HFFc6 (cell line): ENCODE measurements at regions not wholly inside any gene's neighbourhood (a gene's known extent, or its start where the extent isn't known, plus 50 kb on each side); places are given as distances from the start of the nearest gene placed in this dataset.

Experiments used
- DNase-seq: peaks from one replicate; pipeline ENCODE4 v3.0.0-alpha.2; 2018
- H3K27ac Mint-ChIP-seq: 2 replicates; pipeline ENCODE4 v1.8.0; 2020; ENCODE audit warnings: mild to moderate bottlenecking, mixed read lengths
- H3K27me3 Mint-ChIP-seq: 2 replicates; pipeline ENCODE4 v1.8.0; 2021; ENCODE audit warnings: mild to moderate bottlenecking, moderate library complexity, mixed read lengths; ENCODE audit not compliant: insufficient read depth
- H3K36me3 Mint-ChIP-seq: 2 replicates; pipeline ENCODE4 v1.8.0; 2021; ENCODE audit warnings: low read depth, mixed read lengths
- H3K4me1 Mint-ChIP-seq: 2 replicates; pipeline ENCODE4 v1.8.0; 2020; ENCODE audit warnings: low read depth, mixed read lengths
- H3K4me3 Mint-ChIP-seq: 2 replicates; pipeline ENCODE4 v1.8.0; 2020; ENCODE audit warnings: mild to moderate bottlenecking, moderate library complexity, mixed read lengths
- H3K9me3 Mint-ChIP-seq: 2 replicates; pipeline ENCODE4 v1.8.0; 2020; ENCODE audit warnings: mild to moderate bottlenecking, mixed read lengths
- TF ChIP-seq, protein P1 (sequence below): fragments of 200-600 bp; sonication (generic); IDR thresholded peaks from 2 replicates; pipeline ENCODE4 v1.5.0; 2021; ENCODE audit warnings: antibody characterized with exemption, mild to moderate bottlenecking

DNA sequence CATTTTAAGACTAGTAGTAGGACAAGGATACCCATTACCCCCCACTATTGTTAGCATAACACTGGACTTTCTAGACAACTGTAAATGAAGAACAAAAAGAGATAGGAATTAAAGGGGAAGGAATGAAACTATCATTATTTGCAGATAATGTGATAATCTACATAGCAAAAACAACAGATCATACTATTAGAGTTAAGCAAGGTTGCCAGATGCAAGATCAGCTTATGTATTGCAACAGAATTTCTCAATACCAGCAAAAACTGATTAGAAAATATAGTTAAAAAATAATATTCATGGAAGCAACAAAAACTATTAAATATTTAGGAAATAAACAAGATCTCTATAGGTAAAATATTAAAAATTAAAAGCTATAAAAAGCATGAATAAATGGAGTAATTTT, 194.4 kb upstream of the SPRED2 start:
- H3K27me3 Mint-ChIP-seq = peaks cover 24% of the 10 kb centered on the region
- peaks cover 22% of the 10 kb centered on the region for H3K4me1 Mint-ChIP-seq
- DNase-seq = no peak
- no peak overlapping the region for H3K27ac Mint-ChIP-seq
- H3K9me3 Mint-ChIP-seq = no peaks in the 10 kb centered on the region
- peaks cover 4% of the 10 kb centered on the region; the same call in 1 of the 2 replicates for H3K36me3 Mint-ChIP-seq
- TF ChIP-seq, protein P1, sequence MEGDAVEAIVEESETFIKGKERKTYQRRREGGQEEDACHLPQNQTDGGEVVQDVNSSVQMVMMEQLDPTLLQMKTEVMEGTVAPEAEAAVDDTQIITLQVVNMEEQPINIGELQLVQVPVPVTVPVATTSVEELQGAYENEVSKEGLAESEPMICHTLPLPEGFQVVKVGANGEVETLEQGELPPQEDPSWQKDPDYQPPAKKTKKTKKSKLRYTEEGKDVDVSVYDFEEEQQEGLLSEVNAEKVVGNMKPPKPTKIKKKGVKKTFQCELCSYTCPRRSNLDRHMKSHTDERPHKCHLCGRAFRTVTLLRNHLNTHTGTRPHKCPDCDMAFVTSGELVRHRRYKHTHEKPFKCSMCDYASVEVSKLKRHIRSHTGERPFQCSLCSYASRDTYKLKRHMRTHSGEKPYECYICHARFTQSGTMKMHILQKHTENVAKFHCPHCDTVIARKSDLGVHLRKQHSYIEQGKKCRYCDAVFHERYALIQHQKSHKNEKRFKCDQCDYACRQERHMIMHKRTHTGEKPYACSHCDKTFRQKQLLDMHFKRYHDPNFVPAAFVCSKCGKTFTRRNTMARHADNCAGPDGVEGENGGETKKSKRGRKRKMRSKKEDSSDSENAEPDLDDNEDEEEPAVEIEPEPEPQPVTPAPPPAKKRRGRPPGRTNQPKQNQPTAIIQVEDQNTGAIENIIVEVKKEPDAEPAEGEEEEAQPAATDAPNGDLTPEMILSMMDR = no peak
- H3K4me3 Mint-ChIP-seq = no peak overlapping the region

DNA sequence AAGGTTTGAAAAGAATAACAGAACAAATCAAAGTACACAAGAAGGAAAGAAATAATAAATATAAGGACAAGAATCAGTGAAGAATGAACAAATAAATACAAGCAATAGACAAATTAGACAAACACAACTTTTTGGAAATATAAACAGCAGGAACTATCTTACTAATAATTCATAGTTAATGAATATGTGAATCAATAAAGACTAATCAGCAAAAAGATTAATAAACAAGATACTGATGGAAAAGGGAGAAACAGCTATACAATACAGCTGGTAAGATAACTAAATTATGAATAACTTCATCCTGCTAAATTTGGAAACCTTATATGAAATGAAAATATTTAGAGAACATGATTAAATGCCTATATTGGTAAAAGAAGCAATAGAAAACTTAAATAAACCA, 193.6 kb upstream of the SPRED2 start:
- Mint-ChIP-seq H3K27me3 (peaks cover 22% of the 10 kb centered on the region), H3K4me3 (no peak overlapping the region)

DNA sequence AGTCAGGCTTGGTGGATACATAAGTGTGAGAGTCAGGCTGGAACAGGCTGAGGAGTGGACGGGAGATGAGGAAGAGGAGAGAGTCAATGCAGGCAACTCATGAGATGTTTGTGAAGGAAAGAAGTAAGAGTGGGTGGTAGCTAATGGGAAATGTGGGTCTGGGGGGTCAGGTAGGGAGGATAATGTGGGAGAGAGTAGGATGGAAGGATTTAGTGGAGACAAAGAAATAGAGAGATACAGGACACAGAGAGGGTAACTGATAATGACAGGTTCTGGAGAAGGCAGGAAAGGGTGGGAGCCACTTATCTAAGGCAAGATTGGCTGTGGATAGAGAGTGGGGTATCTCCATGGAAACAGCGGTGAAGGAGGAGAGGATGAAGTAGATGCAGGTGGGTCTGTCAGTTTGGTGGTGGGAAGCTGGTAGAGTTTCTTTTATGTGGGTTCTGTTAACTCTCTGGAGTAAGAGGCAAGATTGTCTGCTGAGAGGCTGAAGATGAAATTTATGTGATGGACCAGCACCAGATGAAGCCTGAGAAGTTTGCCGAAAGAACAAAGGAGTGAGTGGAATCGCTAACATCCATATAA, 190.6 kb upstream of the SPRED2 start:
- Mint-ChIP-seq H3K36me3 (peaks cover 1% of the 10 kb centered on the region; the same call in 1 of the 2 replicates), H3K27me3 (peaks cover 26% of the 10 kb centered on the region), H3K9me3 (no peaks in the 10 kb centered on the region), H3K4me3 (no peak overlapping the region), H3K4me1 (no peaks in the 10 kb centered on the region), H3K27ac (no peak overlapping the region; the same call in 1 of the 2 replicates)
- DNase-seq = no peak
- TF ChIP-seq, protein P1 = no peak

More for the DNA sequence above, 193.6 kb upstream of the SPRED2 start:
- Mint-ChIP-seq H3K4me1 (peaks cover 14% of the 10 kb centered on the region), H3K27ac (no peak overlapping the region), H3K36me3 (peaks cover 4% of the 10 kb centered on the region; the same call in 1 of the 2 replicates), H3K9me3 (no peaks in the 10 kb centered on the region)
- TF ChIP-seq, protein P1 = no peak
- no peak for DNase-seq

DNA sequence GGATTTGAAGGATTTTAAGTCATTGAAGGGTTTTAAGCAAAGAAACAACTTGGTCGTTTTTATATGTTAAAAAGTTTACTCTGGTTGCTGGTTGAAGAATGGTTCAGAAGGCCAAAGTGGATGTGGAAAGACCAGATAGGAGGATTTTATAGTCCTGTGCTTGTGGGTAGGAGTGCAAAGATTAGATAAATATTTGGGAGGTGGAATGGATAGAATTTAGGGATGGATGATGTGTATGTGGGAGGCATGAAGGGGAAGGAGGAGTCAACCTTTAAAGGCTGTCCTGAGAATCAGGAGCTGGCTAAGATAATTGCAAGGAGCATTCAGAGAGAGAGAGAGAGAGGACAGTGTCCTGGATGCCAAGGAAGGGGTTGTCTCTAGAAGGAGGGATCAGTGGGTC, 190.1 kb upstream of the SPRED2 start:
- H3K4me1 Mint-ChIP-seq = no peaks in the 10 kb centered on the region
- H3K4me3 Mint-ChIP-seq = no peak overlapping the region
- H3K27ac Mint-ChIP-seq = no peak overlapping the region
- H3K36me3 Mint-ChIP-seq = no peaks in the 10 kb centered on the region
- DNase-seq = no peak
- peaks cover 28% of the 10 kb centered on the region for H3K27me3 Mint-ChIP-seq
- no peaks in the 10 kb centered on the region for H3K9me3 Mint-ChIP-seq
- TF ChIP-seq, protein P1 = no peak

DNA sequence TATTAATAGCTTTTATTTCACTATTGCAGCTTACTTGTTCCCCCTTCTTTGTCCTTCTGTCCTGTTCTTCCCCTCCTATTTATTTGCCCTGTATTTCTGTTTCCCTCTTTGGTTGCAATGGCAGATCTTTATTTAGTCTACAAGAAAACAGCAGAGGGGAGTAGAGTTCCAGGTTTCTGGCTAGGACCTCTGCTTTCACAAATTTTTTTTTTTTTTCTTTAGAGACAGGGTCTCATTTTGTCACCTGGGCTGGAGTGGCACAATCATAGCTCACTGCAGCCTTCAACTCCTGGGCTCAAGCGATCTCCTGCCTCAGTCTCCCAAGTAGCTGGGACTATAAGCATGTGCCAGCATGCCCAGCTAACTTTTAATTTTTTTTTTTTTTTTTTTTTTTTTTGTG, 188.1 kb upstream of the SPRED2 start:
- TF ChIP-seq, protein P1 = peak; percentile 55
- DNase-seq = no peak
- no peaks in the 10 kb centered on the region for H3K9me3 Mint-ChIP-seq
- H3K27ac Mint-ChIP-seq = no peak overlapping the region
- H3K4me1 Mint-ChIP-seq = no peaks in the 10 kb centered on the region
- no peaks in the 10 kb centered on the region for H3K36me3 Mint-ChIP-seq
- no peak overlapping the region for H3K4me3 Mint-ChIP-seq
- peaks cover 25% of the 10 kb centered on the region for H3K27me3 Mint-ChIP-seq
